ENCODE measurements at regions not wholly inside any gene's neighbourhood (a gene's known extent, or its start where the extent isn't known, plus 50 kb on each side); places are given as distances from the start of the nearest gene placed in this dataset.

DNA sequence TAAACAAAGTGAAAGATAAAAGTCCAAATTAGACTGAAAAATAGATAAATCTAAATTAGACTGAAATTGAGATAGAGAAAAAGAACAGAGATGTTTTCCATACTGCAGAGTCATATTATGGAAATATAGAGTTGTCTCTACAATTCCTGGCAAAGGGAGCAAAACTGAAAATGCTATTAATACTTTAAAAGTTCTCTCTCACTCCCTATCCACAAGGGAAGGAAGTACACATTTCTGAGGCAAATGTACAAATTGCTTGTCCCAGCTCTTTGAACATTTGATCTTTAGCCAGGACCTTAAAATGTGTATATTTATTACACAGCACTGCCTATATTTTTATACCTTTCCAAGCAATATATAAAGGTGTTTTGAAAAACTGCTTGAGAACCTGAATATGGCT lies 225.1 kb upstream of the SEMA6D start:
- TF ChIP-seq, protein P1, sequence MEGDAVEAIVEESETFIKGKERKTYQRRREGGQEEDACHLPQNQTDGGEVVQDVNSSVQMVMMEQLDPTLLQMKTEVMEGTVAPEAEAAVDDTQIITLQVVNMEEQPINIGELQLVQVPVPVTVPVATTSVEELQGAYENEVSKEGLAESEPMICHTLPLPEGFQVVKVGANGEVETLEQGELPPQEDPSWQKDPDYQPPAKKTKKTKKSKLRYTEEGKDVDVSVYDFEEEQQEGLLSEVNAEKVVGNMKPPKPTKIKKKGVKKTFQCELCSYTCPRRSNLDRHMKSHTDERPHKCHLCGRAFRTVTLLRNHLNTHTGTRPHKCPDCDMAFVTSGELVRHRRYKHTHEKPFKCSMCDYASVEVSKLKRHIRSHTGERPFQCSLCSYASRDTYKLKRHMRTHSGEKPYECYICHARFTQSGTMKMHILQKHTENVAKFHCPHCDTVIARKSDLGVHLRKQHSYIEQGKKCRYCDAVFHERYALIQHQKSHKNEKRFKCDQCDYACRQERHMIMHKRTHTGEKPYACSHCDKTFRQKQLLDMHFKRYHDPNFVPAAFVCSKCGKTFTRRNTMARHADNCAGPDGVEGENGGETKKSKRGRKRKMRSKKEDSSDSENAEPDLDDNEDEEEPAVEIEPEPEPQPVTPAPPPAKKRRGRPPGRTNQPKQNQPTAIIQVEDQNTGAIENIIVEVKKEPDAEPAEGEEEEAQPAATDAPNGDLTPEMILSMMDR (IDR thresholded peaks at IDR 0.05), result no peak
- no peak for TF ChIP-seq POLR2A (IDR thresholded peaks at IDR 0.05)
- Histone ChIP-seq H3K27ac (no peak overlapping the region), H3K4me1 (peaks cover 4 to 6% of the 10 kb centered on the region in 2 donors), H3K36me3 (no peaks in the 10 kb centered on the region), H3K27me3 (no peaks in the 10 kb centered on the region), H3K4me3 (replicated peaks in 1 of 3) (no peak overlapping the region), H3K9me3 (no peaks in the 10 kb centered on the region)
- intact Hi-C loops (cut with DNase I), result no loop called here
- no peak for DNase-seq

DNA sequence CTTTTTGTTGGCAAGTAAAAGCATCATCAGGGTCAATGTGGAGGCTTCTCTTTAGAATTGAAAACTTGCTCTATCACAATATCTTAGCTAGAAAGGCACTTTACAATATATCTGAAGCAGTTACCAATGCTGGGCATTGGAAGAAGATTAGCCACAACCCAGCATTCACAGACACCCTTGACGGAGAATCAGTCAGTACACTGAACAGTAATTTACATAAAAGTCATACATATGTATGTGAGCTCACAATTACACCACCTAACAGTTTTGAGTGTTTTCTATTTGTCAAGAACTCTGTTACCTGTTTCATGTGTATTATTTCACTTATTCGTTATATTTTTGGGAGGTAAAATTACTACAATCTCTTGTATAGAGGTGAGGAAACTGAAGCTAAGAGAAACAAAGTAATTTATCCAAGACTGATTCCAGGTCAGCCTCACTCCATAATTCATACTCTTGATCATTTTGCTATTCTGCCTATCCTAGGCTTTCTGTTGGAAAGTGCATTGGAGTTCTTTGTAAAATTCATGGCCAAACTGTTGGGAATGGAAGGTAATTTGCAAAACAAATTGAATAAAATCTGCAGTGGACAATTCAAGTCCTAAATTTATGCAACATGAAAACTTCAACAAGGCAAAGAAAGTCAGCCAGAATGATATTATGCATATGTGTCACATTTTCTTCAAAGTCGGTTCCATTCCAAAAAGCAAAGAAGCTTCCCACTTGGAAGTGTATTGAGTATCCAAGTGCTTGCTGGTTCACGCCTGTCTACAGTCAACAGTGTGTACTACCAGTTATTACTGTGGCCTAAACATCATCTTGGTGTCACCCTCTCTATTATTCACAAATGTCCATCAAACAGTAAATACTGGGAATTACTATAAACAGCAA lies 223.7 kb upstream of the SEMA6D start:
- no peaks in the 10 kb centered on the region for H3K9me3 ChIP-seq

GRCh38 chr15:47496343-47497185 lies 220.7 kb upstream of the SEMA6D start:
- Histone ChIP-seq H3K27me3 (no peaks in the 10 kb centered on the region), H3K27ac (peak overlapping the region in 2 of 3 donors; percentile 2 to 60), H3K36me3 (no peaks in the 10 kb centered on the region), H3K9me3 (no peaks in the 10 kb centered on the region), H3K4me1 (peaks cover 6 to 9% of the 10 kb centered on the region in 2 donors), H3K4me3 (replicated peaks in 1 of 3) (no peak overlapping the region)
- TF ChIP-seq, protein P1 (IDR thresholded peaks at IDR 0.05), result peak in 4 of 6 experiments; percentile 16 to 36 (median 29)
- no peak for TF ChIP-seq POLR2A (IDR thresholded peaks at IDR 0.05)
- WGBS, 2 donors, result 43 to 44% methylated on average over 5 of the region's 5 CpGs
- no peak for DNase-seq
- intact Hi-C loops (cut with DNase I), result no loop called here

More for the DNA sequence above, 223.7 kb upstream of the SEMA6D start:
- no peak overlapping the region for H3K27ac ChIP-seq
- no peak for DNase-seq
- peaks cover 6 to 9% of the 10 kb centered on the region in 2 donors for H3K4me1 ChIP-seq
- no peak overlapping the region for H3K4me3 ChIP-seq (replicated peaks in 1 of 3)
- TF ChIP-seq, protein P1 (IDR thresholded peaks at IDR 0.05), result no peak
- H3K27me3 ChIP-seq, result no peaks in the 10 kb centered on the region
- intact Hi-C loops (cut with DNase I), result no loop called here
- 89 to 92% methylated on average over 4 of the region's 4 CpGs for WGBS, 2 donors
- H3K36me3 ChIP-seq, result no peaks in the 10 kb centered on the region

GRCh38 chr15:47500842-47501241 lies 216.5 kb upstream of the SEMA6D start:
- intact Hi-C loops (cut with DNase I), result no loop called here
- Histone ChIP-seq H3K4me1 (peaks cover 9 to 12% of the 10 kb centered on the region in 2 donors), H3K9me3 (no peaks in the 10 kb centered on the region), H3K4me3 (replicated peaks in 1 of 3) (no peak overlapping the region), H3K27ac (no peak overlapping the region), H3K27me3 (no peaks in the 10 kb centered on the region), H3K36me3 (no peaks in the 10 kb centered on the region)
- 79 to 83% methylated on average over 2 of the region's 2 CpGs for WGBS, 2 donors
- no peak for DNase-seq
- TF ChIP-seq, protein P1 (IDR thresholded peaks at IDR 0.05), result no peak
- TF ChIP-seq POLR2A (IDR thresholded peaks at IDR 0.05), result no peak

All from thyroid gland (tissue), 4 donors.